Stomach (tissue), 8 donors: ENCODE measurements at regions not wholly inside any gene's neighbourhood (a gene's known extent, or its start where the extent isn't known, plus 50 kb on each side); places are given as distances from the start of the nearest gene placed in this dataset.
A peak's percentile ranks its signal among the peaks of the same experiment; 100 is the strongest.

Source experiments
- DNase-seq, 2 donors: peaks; one replicate each; pipeline versions ENCODE4 v3.0.0 to v3.0.0-alpha.2; 2013 to 2019
- H3K27ac ChIP-seq, 5 donors: fragments of 200-600 bp in 4 of 5; sonication (generic) in 4 of 5; one replicate each; pipeline ENCODE4 v1.5.1; 2013 to 2019; ENCODE audit warnings: mild to moderate bottlenecking in 1 of 5, moderate library complexity in 1 of 5
- H3K27me3 ChIP-seq, 3 donors: fragments of 200-600 bp; sonication (generic); one replicate each; pipeline ENCODE4 v1.5.1; 2017 to 2019; ENCODE audit warnings: mixed run types in 1 of 3
- H3K36me3 ChIP-seq, 4 donors: fragments of 200-600 bp; sonication (generic); 1 replicate in 3 of 4; 2 replicates in 1 of 4; pipeline ENCODE4 v1.5.1; 2016 to 2019
- H3K4me1 ChIP-seq, 4 donors: fragments of 200-600 bp; sonication (generic); one replicate each; pipeline ENCODE4 v1.5.1; 2016 to 2019
- H3K4me3 ChIP-seq, 4 donors: fragments of 200-600 bp; sonication (generic) in 3 of 4; one replicate each; pipeline ENCODE4 v1.5.1; 2016 to 2019; ENCODE audit warnings: mild to moderate bottlenecking in 1 of 4
- H3K9me3 ChIP-seq, 4 donors: fragments of 200-600 bp; sonication (generic); one replicate each; pipeline ENCODE4 v1.5.1; 2016 to 2019
- EP300 ChIP-seq: sonication (generic); formaldehyde crosslinking; IDR thresholded peaks from one replicate; pipeline ENCODE4 v1.6.1; 2017; ENCODE audit warnings: antibody characterized with exemption
- POLR2A ChIP-seq, 4 donors: fragments of 450-650 bp; IDR thresholded peaks; one replicate each; pipeline ENCODE4 v1.6.1; 2016; ENCODE audit warnings: antibody characterized with exemption in 4 of 4, control low read depth in 2 of 4, mild to moderate bottlenecking in 1 of 4, moderate library complexity in 1 of 4
- POLR2AphosphoS5 ChIP-seq, 3 donors: sonication (generic); formaldehyde crosslinking; IDR thresholded peaks; one replicate each; pipeline ENCODE4 v1.6.1; 2016; ENCODE audit warnings: antibody characterized with exemption in 3 of 3
- WGBS, 5 donors: extraction: QIAGEN DNeasy Blood & Tissue Kit in 3 of 5; methylation state at CpG; one replicate each; pipeline versions ENCODE4 v1.1.5 to v1.1.7; 2013 to 2018; 5-methylcytosine and 5-hydroxymethylcytosine counted together
- intact Hi-C: fragments of 100-400 bp; cut with DNase I; formaldehyde crosslinking; loops from one replicate; pipeline ENCODE4 v1.15.1; 2023; ENCODE audit warnings: low total_unique reads
- TF ChIP-seq, protein P1 (sequence below), 7 experiments: fragments of 450-650 bp in 4 of 7; fragments of 200-600 bp in 3 of 7; sonication (generic) in 3 of 7; IDR thresholded peaks; one replicate each; pipeline ENCODE4 v1.5.1; 2016 to 2019; ENCODE audit warnings: antibody characterized with exemption in 7 of 7, control low read depth in 2 of 7, mild to moderate bottlenecking in 1 of 7
- donor health status: healthy with polysubstance abuse.
- donor health status: Bipolar disorder and iron deficiency.
- donor health status: healthy.

DNA sequence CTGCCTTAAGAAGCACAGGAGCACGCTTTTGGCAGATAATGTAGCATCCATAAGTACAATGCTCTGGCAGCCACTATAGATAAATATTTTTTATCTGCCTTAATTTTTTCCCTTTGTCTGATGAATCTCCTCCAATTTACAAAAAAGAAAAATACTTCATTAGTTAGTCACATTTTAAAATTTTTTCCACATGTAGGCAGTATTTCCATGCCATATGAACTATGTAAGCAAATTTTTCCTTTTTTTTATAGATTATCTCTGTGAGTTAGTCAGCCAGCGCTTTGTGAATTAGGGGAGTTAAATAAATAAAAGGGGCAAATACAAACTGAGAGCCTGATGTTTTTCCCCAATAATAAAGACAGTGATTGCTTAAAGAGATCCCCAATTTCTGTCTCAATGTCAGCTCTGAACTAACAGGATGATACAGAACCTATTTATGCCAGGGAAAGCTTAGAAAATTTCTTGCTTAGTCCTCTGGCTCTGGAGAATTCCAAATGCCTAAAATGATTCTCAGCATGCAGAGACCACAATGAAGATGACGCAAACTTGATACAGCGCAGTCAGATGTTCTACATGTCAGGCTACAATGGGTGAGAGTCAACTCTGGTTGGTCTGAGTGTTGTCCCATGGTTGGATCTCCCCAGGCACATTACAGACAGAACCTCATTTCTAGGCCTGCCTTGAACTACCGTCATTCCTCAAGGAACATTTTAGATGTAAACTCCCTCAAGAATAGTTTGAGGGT, 390.4 kb upstream of the CDH6 start:
- H3K27me3 ChIP-seq: no peaks in the 10 kb centered on the region
- TF ChIP-seq, protein P1, sequence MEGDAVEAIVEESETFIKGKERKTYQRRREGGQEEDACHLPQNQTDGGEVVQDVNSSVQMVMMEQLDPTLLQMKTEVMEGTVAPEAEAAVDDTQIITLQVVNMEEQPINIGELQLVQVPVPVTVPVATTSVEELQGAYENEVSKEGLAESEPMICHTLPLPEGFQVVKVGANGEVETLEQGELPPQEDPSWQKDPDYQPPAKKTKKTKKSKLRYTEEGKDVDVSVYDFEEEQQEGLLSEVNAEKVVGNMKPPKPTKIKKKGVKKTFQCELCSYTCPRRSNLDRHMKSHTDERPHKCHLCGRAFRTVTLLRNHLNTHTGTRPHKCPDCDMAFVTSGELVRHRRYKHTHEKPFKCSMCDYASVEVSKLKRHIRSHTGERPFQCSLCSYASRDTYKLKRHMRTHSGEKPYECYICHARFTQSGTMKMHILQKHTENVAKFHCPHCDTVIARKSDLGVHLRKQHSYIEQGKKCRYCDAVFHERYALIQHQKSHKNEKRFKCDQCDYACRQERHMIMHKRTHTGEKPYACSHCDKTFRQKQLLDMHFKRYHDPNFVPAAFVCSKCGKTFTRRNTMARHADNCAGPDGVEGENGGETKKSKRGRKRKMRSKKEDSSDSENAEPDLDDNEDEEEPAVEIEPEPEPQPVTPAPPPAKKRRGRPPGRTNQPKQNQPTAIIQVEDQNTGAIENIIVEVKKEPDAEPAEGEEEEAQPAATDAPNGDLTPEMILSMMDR (IDR thresholded peaks at IDR 0.05): no peak
- TF ChIP-seq POLR2AphosphoS5 (IDR thresholded peaks at IDR 0.05) (no peak), EP300 (no peak), POLR2A (IDR thresholded peaks at IDR 0.05) (no peak)
- H3K36me3 ChIP-seq: no peaks in the 10 kb centered on the region
- H3K27ac ChIP-seq: no peak overlapping the region
- H3K4me1 ChIP-seq: peaks cover 0 to 5% (median 2%) of the 10 kb centered on the region in 4 donors
- H3K4me3 ChIP-seq: no peak overlapping the region
- DNase-seq: peak in 1 of 2 donors; percentile 3
- H3K9me3 ChIP-seq: no peaks in the 10 kb centered on the region
- intact Hi-C loops: no loop called here
- WGBS, 5 donors: 80 to 87% (median 84%) methylated on average over 5 of the region's 5 CpGs

DNA sequence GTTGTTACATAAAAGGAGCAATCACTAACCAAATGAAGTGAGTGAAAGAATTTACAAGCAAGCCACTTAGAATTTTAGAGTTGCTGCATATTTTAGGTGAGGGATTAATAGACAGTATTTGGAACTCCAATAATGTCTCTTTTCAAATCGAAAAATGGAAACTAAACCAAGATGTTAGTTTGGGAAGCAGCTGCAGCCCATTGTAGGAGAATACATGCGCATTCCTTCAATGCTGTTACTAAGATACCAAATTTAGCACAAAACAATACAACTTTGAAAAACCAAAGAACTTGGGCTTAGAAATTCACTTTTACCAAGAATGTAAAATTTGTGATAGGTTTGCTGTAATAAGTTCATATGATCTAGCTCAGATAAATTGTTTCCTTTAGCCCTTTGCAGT, 411.8 kb upstream of the CDH6 start:
- 67 to 85% (median 80%) methylated on average over 2 of the region's 2 CpGs for WGBS, 5 donors
- no peak overlapping the region for H3K4me3 ChIP-seq
- H3K4me1 ChIP-seq: no peaks in the 10 kb centered on the region
- H3K27ac ChIP-seq: no peak overlapping the region
- DNase-seq: no peak
- intact Hi-C loops: no loop called here
- TF ChIP-seq EP300 (no peak), POLR2A (IDR thresholded peaks at IDR 0.05) (no peak), POLR2AphosphoS5 (IDR thresholded peaks at IDR 0.05) (no peak)
- TF ChIP-seq, protein P1 (IDR thresholded peaks at IDR 0.05): no peak
- no peaks in the 10 kb centered on the region for H3K36me3 ChIP-seq
- H3K9me3 ChIP-seq: no peaks in the 10 kb centered on the region
- no peaks in the 10 kb centered on the region for H3K27me3 ChIP-seq

DNA sequence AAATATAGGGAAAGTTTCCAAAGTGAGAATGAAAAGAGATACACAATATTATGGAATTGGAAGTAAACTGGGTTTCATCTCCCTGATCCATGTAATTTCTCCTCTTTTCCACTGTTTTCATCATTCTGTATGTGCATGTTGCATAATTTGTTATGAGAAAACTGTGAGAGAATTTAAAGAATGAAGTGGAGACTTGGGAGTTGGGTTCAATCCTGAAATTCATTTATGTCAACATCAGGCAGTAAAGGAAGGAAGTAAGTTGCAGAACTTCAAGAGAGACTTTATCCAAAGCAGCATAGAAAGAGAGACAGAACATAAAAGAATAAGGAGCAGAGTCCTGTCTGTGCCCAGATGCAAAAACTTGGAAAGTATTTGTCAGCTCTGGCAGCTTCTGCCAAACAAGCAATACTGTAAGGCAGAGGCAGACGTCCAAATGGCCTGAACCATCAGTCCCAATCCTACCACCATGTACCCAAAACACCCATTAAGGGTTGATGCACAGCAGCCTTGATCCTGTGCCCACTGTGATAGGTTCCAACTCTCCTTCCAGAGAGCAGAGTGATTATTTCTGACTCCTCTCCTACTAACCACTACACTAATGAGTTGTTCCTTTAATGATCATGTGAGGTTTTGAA, 425.3 kb upstream of the CDH6 start:
- no peaks in the 10 kb centered on the region for H3K9me3 ChIP-seq
- no peak overlapping the region for H3K4me3 ChIP-seq
- no peak overlapping the region for H3K27ac ChIP-seq
- no peaks in the 10 kb centered on the region for H3K36me3 ChIP-seq
- H3K27me3 ChIP-seq: no peaks in the 10 kb centered on the region
- intact Hi-C loops: no loop called here
- TF ChIP-seq EP300: no peak
- no peak for TF ChIP-seq POLR2AphosphoS5 (IDR thresholded peaks at IDR 0.05)
- TF ChIP-seq, protein P1 (IDR thresholded peaks at IDR 0.05): no peak
- no peak for TF ChIP-seq POLR2A (IDR thresholded peaks at IDR 0.05)
- no peak for DNase-seq
- H3K4me1 ChIP-seq: no peaks in the 10 kb centered on the region
- WGBS, 5 donors: 20 to 54% (median 36%) methylated on average over 1 of the region's 1 CpG

DNA sequence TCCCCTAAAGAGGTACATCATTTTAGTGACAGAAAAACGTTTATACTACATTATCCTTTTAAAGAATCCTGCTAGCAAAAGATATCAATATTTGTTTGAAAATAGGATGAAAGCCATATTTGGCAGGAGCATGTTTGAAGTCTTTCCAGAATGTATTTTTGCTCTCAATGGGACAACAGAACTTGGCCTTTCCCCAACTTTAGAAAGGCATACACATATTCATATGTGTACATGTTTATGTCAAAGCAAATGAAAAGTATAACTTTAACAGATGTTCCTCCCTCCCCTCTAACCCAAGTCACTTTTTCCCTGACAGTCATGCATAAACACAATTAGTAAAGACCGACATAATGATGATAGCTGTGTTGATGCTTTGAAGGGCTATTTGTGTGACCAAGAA, 427.8 kb upstream of the CDH6 start:
- H3K36me3 ChIP-seq: no peaks in the 10 kb centered on the region
- H3K4me1 ChIP-seq: no peaks in the 10 kb centered on the region
- DNase-seq: no peak
- no peak overlapping the region for H3K4me3 ChIP-seq
- H3K27me3 ChIP-seq: no peaks in the 10 kb centered on the region
- 27 to 40% (median 31%) methylated on average over 2 of the region's 2 CpGs for WGBS, 5 donors
- TF ChIP-seq POLR2A (IDR thresholded peaks at IDR 0.05): no peak
- no peak for TF ChIP-seq EP300
- TF ChIP-seq, protein P1 (IDR thresholded peaks at IDR 0.05): no peak
- H3K9me3 ChIP-seq: no peaks in the 10 kb centered on the region
- H3K27ac ChIP-seq: no peak overlapping the region
- intact Hi-C loops: no loop called here
